ACHN (cell line): ENCODE measurements at regions not wholly inside any gene's neighbourhood (a gene's known extent, or its start where the extent isn't known, plus 50 kb on each side); places are given as distances from the start of the nearest gene placed in this dataset.
"Not testable (repeated sequence)": the region's sequence is repeated elsewhere in the genome, so short reads cannot be mapped to it uniquely, and the experiment has no call there.

ENCODE experiments used
- DNase-seq: peaks from one replicate; pipeline ENCODE4 v3.0.0-alpha.2; 2015
- in situ Hi-C: cut with HindIII; loops from 2 replicates; pipeline ENCODE4 v1.10.0; 2017; ENCODE audit warnings: low sequenced_read_pairs, low pct_ligation_motif_present, low pct_unique_long_range_greater_than_20kb

DNA sequence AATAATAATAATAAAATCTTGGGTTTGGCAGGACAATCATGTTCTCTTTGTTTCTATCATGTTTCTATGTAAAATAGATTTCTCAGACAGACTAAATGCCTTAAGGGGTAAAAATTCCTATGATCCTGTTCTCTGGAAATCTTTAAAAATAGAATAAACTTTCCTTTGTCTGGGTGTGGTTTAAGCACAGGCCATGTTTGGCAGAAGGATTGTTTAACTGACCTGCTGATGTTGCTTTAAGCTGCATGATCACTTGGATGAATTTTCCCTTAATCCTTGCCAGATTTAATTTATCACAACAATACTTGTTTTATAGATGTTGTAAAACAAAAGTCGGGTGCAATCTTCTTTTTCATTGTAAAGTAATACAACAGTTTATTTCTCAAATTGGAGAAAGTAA lies 341.7 kb upstream of the FAT1 start:
- in situ Hi-C loops = no loop called here
- no peak for DNase-seq

DNA sequence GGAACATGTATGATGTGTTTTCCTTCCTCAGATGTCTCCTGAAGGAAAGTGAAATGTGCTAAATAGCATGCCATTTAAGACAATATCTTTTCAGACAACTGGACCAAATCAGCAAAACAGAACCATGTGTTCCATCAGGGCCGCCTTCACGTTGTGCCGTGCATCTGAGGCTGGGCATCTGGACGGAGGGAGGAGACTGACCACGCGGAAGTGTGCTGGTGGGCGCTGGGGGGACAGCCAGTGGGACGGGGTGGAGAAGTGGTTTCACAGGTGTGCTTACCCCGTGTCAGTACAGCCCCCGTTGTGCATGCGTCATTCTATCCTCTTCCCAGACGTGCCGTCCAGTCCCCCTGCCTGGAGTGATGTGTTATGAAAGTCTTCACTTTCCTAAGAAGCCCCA lies 342.1 kb upstream of the FAT1 start:
- in situ Hi-C loops = no loop called here
- no peak for DNase-seq

- no peak for DNase-seq
- in situ Hi-C loops = no loop called here
Observed at GRCh38 chr4:187069398-187069797, 345.7 kb upstream of the FAT1 start.

GRCh38 chr4:187070158-187070557 lies 346.5 kb upstream of the FAT1 start:
- no peak for DNase-seq
- in situ Hi-C loops = no loop called here

DNA sequence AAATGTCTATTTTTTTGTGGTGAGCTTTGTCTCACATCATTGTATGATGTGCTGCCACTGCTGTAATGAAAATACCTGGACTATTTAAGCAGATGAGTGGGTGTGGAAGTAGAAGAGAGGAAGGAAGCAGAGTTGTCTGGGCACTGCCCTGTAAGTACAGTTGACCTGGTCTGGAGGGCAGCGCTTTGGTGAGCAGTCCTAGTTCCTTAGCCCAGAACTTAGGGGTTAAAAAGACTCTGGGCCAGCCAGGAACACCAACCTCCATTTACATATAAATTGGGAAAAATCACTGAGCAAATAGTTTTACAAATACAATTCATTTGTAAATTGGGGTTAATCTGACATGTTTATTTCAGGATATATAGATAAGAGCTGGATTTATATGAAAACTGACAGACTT lies 347.1 kb upstream of the FAT1 start:
- in situ Hi-C loops = no loop called here
- DNase-seq = no peak

DNA sequence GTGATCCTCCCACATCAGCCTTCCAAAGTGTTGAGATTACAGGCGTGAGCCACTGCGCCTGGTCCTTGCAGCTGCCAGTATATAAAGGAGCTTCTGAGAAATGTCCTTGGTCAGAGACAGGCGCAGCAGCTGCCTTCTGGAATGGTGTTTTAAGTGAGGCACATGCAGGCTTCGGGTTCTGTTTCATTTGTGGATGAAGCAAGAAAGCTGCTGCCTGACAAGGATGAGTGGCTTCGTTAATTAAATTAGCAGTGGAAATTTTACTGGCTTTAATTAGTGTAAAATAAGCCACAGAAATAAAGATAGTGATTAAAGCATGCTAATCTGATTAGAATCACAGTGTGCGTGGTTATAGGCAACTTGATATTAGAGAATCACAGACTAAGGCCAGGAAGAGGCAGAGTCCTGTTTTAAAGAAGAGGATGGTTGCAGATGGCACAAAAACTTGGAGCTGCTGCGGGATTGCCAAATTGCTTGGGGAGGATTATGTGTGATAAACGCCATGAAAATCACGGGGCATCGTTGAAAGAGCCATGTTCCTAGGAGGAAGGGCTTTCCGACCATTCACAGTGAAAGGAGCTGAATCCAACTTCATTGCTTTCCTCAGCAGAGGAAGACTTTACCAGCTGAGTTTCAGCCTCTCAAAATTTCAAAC lies 348.4 kb upstream of the FAT1 start:
- in situ Hi-C loops = no loop called here

DNA sequence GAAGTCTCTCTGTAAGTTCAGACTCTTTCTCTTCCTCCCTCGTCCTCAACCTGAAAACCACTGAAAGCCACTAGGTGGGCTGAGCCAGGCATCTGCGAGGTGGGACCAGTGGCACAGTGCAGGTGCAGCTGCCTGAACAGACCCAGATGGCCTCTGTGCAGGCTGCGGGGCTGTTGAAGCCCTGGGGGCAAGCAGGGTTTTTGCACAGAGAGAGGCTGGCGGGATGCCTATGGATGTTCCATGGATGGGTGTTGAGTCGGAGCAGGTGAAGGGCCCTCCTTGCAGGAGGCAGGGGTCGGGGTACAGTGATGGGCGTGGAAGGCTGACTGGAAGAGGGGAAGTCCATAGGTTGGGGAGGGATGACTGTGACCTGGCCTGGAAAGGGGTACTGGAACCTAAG lies 350.2 kb upstream of the FAT1 start:
- DNase-seq = no peak
- in situ Hi-C loops = no loop called here

More for the DNA sequence above, 348.4 kb upstream of the FAT1 start:
- no peak for DNase-seq

- in situ Hi-C loops = no loop called here
- no peak for DNase-seq
Observed at GRCh38 chr4:187075514-187075913, 351.9 kb upstream of the FAT1 start.

GRCh38 chr4:187077744-187078401 lies 354.2 kb upstream of the FAT1 start:
- in situ Hi-C loops = no loop called here
- DNase-seq = no peak

DNA sequence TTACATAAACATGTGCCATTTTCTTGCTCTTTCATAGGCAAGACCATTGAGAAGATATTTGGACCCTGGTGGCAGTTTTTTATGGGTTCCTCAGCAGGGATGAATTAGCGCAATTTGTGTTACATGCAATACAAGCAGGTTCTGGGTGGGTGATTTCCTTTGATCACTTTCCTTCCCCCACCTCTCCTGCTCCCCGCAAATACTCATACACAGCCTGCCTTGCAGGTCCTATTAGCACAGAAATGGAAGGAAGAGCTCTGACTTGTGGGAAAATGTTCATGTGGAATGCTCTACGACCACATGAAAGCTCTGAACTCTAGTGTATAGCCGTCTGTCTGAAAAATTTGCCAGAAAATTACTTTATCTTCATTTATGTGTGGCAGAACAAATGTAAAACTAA lies 361.0 kb upstream of the FAT1 start:
- no peak for DNase-seq
- in situ Hi-C loops = no loop called here

GRCh38 chr4:187085339-187085738 lies 361.7 kb upstream of the FAT1 start:
- no peak for DNase-seq
- in situ Hi-C loops = no loop called here

DNA sequence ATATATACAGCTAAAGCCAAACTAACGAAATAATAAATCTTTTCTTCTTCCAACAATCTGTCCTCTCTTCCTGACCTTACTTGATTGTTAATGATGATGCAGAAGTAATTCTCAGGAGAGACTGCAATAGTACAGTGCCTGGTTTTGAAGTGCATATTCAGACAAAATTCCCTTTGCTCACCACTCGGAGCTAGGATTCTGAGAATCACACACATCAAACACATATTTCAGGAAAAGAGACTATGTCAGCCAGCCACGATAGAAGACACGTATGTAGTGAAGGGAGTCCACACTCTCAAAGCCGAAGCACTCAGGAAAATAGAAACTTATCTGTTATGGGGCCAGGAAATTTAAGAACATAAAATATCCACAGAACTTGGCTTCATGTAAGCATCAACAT lies 362.5 kb upstream of the FAT1 start:
- in situ Hi-C loops = no loop called here
- DNase-seq = no peak

DNA sequence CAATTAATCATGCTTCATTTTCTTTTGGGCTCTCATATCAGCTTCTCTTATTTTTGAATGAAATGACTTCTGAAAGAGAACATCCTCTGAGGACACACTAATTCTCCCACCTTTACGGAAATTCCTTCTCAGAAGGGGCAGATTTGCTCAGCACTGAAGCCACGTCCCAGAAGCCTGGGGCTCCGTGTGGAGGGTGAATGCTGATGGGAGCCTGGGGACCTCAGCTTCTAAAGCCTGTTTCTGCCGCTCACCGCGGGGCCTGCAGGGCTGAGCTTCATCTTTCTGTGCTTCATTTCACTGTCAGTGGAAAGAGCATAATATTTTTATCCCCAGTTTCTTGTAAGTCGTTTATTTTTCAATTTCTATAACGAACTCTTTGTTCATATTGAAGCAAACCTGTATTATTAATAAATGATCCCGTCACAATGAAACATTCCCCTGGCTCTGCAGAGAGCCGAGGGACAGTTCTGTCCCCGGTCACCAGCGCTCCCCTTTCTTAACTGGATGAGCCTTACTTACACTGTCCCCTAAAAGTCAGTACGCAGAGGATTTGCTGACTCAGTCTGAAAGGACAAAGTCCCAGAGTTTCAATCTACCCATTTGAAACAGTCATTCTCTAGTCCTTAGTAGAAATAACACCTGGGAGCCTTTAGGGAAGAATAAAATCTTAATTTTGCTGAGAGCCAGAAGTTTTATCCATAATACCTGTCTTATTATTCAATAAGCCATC lies 364.6 kb upstream of the FAT1 start:
- in situ Hi-C loops = no loop called here
- DNase-seq = no peak

DNA sequence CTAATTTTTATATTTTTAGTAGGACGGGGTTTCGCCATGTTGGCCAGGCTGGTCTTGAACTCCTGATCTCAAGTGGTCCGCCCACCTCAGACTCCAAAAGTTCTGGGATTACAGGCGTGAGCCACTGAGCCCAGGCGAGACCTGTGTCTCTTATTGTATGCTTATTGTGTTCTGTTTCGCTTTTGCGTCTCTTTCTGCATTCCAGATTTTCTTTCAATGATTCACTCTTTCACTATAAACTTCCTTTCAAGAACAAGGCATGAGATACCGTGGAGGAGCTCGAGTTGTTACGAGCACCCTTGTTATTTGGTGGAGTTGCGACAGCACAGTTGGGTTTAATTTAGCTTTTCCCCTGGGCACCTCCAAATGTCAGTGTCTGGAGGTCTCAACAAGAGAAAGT lies 366.7 kb upstream of the FAT1 start:
- in situ Hi-C loops = no loop called here

GRCh38 chr4:187090832-187091231 lies 367.2 kb upstream of the FAT1 start:
- DNase-seq, in situ Hi-C loops: not testable (repeated sequence)

More for the DNA sequence above, 366.7 kb upstream of the FAT1 start:
- DNase-seq = no peak

DNA sequence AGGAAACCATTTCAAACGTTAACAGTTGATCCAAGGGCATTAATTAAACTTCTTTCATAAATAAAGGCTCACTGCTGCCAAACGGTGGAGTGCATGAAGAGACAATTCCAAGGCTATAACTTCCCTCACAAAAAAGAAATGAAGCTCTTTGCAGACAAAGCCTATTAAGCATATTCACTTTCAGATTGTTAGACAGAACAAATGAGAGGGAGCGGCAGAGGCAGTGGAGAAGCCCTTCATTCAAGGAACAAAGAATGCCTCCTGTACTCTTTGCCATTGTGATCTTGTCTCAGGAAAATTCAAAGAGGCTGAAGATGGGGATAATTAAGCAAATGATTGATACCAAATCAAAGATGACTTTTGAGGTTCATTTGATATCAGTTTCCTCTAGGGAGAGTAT lies 370.5 kb upstream of the FAT1 start:
- DNase-seq = no peak
- in situ Hi-C loops = no loop called here

- no peak for DNase-seq
- in situ Hi-C loops = no loop called here
Observed at GRCh38 chr4:187098429-187098828, 374.8 kb upstream of the FAT1 start.

DNA sequence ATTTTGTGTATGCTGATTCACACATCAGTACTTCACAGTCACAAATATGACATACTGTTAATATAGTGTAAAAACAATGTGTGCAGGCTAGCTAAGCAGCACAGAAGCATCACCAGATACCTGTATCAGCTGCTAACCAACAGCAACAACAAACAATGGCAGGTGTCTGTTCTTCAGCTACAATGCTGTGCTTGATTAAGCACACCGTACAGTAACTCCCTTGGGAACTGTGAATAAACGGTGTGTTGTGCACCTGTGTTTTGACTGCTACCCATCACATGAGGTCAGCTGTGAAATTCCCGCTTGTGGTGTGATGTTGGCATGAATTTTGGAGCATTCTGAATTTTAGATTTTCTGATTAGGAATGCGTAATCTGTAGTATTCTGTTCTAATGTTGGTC lies 379.7 kb upstream of the FAT1 start:
- no peak for DNase-seq
- in situ Hi-C loops = no loop called here

GRCh38 chr4:187108845-187109244 lies 385.2 kb upstream of the FAT1 start:
- no peak for DNase-seq
- in situ Hi-C loops = no loop called here

DNA sequence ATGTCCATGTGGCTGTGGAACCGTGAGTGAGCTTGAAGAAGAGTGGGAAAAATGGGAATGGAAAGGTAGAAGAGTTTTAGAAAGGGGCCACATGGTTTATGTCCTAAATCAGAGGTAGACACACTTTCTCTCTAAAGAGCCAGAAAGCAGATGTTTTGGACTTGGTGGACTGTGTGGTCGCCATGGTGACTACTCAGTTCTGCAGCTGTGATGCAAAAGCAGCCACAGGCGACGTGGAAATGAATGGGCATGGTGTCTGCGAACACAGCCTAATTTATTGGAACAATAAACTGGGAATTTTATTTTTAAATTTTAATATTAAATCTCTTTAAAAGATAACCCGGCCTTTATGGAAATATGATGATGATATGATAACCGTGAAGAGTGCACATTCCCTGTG lies 386.0 kb upstream of the FAT1 start:
- DNase-seq = no peak
- in situ Hi-C loops = no loop called here
